GM13977 (cell line): ENCODE measurements at regions not wholly inside any gene's neighbourhood (a gene's known extent, or its start where the extent isn't known, plus 50 kb on each side); places are given as distances from the start of the nearest gene placed in this dataset.
"Not testable (repeated sequence)": the region's sequence is repeated elsewhere in the genome, so short reads cannot be mapped to it uniquely, and the experiment has no call there.

Source experiments
- DNase-seq: peaks from one replicate; pipeline ENCODE4 v3.0.0; 2012; ENCODE audit warnings: low spot score
- in situ Hi-C: fragments of 300-500 bp; cut with MboI; formaldehyde crosslinking; loops from one replicate; pipeline ENCODE4 v1.12.0; 2022; ENCODE audit warnings: low sequenced_read_pairs, low pct_unique_long_range_greater_than_20kb, mixed read lengths, inconsistent platforms; ENCODE audit not compliant: unreplicated experiment
- TF ChIP-seq, protein P1 (sequence below): IDR thresholded peaks from 2 replicates; pipeline ENCODE4 v1.5.1; 2012; ENCODE audit warnings: mild to moderate bottlenecking, control low read depth; ENCODE audit not compliant: insufficient read depth; ENCODE audit errors: extremely low read depth, missing control alignments

GRCh38 chr5:91937121-91937520, 554.0 kb upstream of the ARRDC3 start:
- in situ Hi-C loops = no loop called here
- no peak for DNase-seq
- TF ChIP-seq, protein P1, sequence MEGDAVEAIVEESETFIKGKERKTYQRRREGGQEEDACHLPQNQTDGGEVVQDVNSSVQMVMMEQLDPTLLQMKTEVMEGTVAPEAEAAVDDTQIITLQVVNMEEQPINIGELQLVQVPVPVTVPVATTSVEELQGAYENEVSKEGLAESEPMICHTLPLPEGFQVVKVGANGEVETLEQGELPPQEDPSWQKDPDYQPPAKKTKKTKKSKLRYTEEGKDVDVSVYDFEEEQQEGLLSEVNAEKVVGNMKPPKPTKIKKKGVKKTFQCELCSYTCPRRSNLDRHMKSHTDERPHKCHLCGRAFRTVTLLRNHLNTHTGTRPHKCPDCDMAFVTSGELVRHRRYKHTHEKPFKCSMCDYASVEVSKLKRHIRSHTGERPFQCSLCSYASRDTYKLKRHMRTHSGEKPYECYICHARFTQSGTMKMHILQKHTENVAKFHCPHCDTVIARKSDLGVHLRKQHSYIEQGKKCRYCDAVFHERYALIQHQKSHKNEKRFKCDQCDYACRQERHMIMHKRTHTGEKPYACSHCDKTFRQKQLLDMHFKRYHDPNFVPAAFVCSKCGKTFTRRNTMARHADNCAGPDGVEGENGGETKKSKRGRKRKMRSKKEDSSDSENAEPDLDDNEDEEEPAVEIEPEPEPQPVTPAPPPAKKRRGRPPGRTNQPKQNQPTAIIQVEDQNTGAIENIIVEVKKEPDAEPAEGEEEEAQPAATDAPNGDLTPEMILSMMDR = no peak

DNA sequence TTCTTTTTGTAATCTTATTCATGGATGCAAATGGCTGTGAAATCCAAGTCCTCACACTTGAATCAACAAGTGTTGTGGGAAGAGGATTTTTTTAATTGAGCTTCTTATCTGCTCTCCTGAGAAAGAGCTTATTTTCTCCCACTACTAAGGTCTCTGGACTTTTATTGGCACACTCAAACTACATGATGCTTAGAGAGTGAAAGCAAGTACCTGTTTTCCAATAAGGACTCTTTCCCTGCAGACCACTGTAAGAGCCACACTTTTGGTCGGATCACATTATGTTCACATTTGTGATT, 546.4 kb upstream of the ARRDC3 start:
- DNase-seq = no peak
- in situ Hi-C loops = no loop called here
- TF ChIP-seq, protein P1 = no peak

DNA sequence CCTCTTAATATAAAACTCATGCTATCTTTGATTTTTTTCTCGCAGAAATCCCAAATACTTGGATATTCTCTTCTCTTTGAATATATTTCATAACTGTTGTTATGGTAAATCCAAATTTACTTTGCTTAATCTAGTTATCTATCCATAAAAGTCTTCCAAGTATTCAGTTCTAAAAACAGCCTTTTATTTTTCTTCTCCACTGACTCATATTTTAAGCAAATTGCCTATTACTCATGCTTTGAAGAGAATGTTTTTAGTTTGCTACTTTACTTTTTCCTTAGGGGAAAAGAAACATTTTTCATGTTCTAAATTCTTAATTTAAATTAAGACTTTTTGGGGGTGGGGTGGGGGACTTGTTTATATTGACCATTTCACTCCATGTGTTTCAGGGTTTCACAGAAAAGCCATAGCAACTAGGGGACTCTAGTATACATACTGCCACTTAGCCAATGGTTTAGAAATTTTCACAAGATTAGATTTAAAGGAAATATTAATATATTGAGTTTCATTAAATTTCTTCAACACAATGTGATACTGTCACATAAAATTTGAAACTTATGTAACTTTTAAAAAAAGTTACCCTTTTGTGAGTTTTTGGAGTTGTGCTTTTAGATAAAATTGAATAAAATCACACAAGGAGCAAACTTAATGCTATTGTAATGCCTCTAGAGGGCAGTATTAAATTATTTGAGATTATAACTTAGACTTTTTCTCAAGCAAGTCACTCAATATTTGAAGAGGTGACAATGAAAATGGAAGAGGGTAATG, 545.8 kb upstream of the ARRDC3 start:
- in situ Hi-C loops = no loop called here
- TF ChIP-seq, protein P1 = peak; percentile 53
- DNase-seq = peak; percentile 14

GRCh38 chr5:91927439-91927838, 544.3 kb upstream of the ARRDC3 start:
- in situ Hi-C loops = no loop called here
- TF ChIP-seq, protein P1 = no peak
- no peak for DNase-seq

- no peak for DNase-seq
- TF ChIP-seq, protein P1 = no peak
- in situ Hi-C loops = no loop called here
Measured at GRCh38 chr5:91925249-91925648, 542.1 kb upstream of the ARRDC3 start.

GRCh38 chr5:91917037-91917814, 534.1 kb upstream of the ARRDC3 start:
- DNase-seq, in situ Hi-C loops: not testable (repeated sequence)

DNA sequence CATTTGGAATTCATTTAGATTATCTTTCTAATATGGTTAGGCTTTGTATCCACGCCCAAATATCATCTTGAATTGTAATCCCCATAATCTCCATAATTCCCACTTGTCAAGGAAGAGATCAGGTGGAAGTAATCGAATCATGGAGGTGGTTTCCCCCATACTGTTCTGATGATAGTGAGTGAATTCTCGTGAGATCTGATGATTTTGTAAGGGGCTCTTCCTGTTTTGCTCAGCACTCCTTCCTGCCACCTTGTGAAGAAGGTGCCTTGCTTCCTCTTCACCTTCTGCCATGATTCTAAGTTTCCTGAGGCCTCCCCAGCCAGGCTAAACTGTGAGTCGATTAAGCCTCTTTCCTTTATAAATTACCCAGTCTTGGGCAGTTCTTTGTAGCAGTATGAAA, 527.5 kb upstream of the ARRDC3 start:
- TF ChIP-seq, protein P1 = no peak
- no peak for DNase-seq
- in situ Hi-C loops = no loop called here
